Nephron progenitor cell (in vitro differentiated cells): ENCODE measurements at regions not wholly inside any gene's neighbourhood (a gene's known extent, or its start where the extent isn't known, plus 50 kb on each side); places are given as distances from the start of the nearest gene placed in this dataset.

Experiments used
- DNase-seq: peaks from one replicate; pipeline ENCODE4 v3.0.0; 2021
- H3K27ac Mint-ChIP-seq: 2 replicates; pipeline ENCODE4 v1.8.0; 2021; ENCODE audit warnings: mild to moderate bottlenecking, moderate library complexity, mixed read lengths
- H3K27me3 Mint-ChIP-seq: 2 replicates; pipeline ENCODE4 v1.8.0; 2021; ENCODE audit warnings: mild to moderate bottlenecking, low read depth, mixed read lengths; ENCODE audit not compliant: poor library complexity
- H3K36me3 Mint-ChIP-seq: 2 replicates; pipeline ENCODE4 v1.8.0; 2021; ENCODE audit warnings: low read depth, mixed read lengths
- H3K4me1 Mint-ChIP-seq: 2 replicates; pipeline ENCODE4 v1.8.0; 2021; ENCODE audit warnings: mixed read lengths
- H3K4me3 Mint-ChIP-seq: 2 replicates; pipeline ENCODE4 v1.8.0; 2021; ENCODE audit warnings: mild to moderate bottlenecking, moderate library complexity, mixed read lengths
- H3K9me3 Mint-ChIP-seq: 2 replicates; pipeline ENCODE4 v1.8.0; 2021; ENCODE audit warnings: mild to moderate bottlenecking, moderate library complexity, mixed read lengths
- TF ChIP-seq, protein P1 (sequence below): fragments of 200-600 bp; sonication (generic); IDR thresholded peaks from 2 replicates; pipeline ENCODE4 v1.5.0; 2021; ENCODE audit warnings: antibody characterized with exemption

DNA sequence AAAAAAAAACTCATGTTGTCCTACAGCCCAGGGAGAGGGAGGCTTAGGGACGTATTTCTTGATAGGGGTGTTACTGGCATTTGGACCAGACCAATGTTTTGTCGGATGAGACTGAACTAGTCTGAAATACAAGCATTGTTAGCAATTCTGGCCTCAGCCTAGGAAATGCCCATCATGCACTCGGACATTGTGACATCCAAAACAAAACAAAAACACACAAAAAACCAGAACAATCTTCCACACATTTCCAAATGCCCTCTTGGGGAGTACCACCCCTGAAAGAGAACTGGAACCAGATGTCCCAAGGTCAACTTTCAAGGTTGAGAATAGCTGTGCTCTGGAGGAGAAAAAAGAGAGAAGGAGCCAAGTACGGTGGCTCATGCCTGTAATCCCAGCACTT lies 299.1 kb upstream of the JARID2 start:
- H3K4me1 Mint-ChIP-seq: peaks cover 40% of the 10 kb centered on the region
- no peaks in the 10 kb centered on the region for H3K9me3 Mint-ChIP-seq
- no peaks in the 10 kb centered on the region for H3K27me3 Mint-ChIP-seq
- peak overlapping the region; percentile 61 for H3K27ac Mint-ChIP-seq
- H3K36me3 Mint-ChIP-seq: no peaks in the 10 kb centered on the region
- no peak overlapping the region for H3K4me3 Mint-ChIP-seq
- no peak for DNase-seq
- TF ChIP-seq, protein P1, sequence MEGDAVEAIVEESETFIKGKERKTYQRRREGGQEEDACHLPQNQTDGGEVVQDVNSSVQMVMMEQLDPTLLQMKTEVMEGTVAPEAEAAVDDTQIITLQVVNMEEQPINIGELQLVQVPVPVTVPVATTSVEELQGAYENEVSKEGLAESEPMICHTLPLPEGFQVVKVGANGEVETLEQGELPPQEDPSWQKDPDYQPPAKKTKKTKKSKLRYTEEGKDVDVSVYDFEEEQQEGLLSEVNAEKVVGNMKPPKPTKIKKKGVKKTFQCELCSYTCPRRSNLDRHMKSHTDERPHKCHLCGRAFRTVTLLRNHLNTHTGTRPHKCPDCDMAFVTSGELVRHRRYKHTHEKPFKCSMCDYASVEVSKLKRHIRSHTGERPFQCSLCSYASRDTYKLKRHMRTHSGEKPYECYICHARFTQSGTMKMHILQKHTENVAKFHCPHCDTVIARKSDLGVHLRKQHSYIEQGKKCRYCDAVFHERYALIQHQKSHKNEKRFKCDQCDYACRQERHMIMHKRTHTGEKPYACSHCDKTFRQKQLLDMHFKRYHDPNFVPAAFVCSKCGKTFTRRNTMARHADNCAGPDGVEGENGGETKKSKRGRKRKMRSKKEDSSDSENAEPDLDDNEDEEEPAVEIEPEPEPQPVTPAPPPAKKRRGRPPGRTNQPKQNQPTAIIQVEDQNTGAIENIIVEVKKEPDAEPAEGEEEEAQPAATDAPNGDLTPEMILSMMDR: no peak

DNA sequence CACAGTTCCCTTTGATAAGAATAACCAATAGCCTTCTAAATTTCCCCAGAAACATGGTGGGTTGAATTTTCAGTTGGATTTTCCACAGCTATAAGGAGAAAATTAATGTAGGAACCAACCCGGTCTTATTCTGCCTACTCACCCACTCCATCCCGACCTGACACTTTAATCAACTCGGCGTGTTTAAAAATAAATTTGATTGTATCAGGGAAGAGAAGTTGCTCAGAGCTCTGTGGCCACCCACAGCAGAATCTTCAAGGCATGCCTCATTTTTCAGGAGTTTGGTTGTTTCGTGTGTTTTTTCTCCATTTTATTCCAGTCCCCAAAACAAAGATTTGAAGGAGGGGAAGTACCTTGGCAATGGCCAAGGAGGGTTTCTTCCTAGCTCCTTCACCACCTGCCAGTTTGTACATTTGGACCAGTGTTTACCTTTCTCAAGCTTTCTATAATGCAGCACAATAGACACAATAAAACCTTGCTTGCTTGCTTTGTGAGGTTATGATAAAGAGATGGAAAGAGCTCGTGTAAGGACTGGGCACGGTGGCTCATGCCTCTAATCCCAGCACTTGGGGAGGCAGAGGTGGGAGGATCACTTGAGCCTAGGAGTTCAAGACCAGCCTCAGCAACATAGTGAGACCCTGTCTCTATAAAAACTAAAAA lies 297.2 kb upstream of the JARID2 start:
- no peak overlapping the region for H3K4me3 Mint-ChIP-seq
- H3K36me3 Mint-ChIP-seq: no peaks in the 10 kb centered on the region
- H3K27me3 Mint-ChIP-seq: no peaks in the 10 kb centered on the region
- peaks cover 1% of the 10 kb centered on the region for H3K9me3 Mint-ChIP-seq
- H3K27ac Mint-ChIP-seq: no peak overlapping the region
- TF ChIP-seq, protein P1: no peak
- peaks cover 34% of the 10 kb centered on the region for H3K4me1 Mint-ChIP-seq
- DNase-seq: no peak

DNA sequence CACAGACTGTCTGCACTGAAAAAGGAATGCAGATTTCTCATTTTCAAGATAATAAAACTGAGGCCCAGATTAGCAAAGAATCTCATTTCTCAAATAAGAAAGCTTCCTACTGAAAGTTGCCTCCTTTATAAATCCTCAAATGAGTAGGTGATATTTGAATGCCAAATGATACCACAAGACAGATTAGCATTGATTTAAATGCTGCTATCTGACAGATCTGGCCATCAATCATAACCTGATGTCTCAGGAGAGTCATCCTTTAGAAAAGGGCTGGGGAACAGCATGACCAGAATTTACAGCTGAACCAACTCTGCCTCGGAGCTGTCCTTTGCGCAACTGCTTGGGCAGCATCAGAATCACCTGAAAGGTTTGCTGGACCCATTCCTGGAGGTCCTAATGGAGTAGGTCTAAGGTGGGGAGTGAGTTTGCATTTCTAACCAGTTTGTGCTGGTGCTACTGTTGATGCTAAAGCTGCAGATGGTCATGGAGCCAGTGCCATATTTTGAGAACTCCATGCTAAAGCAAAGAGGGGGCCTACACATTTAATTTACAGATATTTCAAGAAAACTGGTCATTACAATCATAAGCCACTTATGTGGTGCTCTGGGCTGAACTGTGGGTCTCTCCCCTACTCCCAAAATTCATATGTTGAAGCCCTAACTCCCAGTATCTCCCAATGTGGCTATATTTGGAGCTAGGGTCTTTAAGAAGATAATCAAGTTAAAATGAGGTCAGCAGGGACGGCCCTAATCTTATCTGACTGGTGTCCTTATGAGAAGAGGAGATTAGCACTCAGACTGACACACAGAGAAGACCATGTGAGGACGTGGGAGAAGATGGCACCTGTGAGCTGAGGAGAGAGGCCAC lies 295.5 kb upstream of the JARID2 start:
- H3K36me3 Mint-ChIP-seq: no peaks in the 10 kb centered on the region

DNA sequence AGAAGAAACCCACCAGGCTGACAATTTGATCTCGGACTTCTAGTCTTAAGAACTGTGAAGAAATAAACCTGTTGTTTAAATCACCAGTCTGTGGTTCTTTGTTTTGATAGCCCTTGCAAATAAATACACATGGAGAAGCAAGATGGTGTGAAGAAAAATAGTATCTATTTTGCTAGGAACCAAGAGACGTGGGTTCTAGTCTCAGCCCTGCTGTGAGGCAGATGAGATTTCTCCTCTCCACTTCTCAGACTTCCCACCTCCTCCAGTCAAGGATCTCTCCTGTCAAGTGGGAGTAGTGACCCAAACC lies 294.9 kb upstream of the JARID2 start:
- H3K9me3 Mint-ChIP-seq: peaks cover 11% of the 10 kb centered on the region
- H3K27me3 Mint-ChIP-seq: no peaks in the 10 kb centered on the region
- no peaks in the 10 kb centered on the region for H3K36me3 Mint-ChIP-seq
- no peak overlapping the region for H3K27ac Mint-ChIP-seq
- no peak overlapping the region for H3K4me3 Mint-ChIP-seq
- no peak for DNase-seq
- peaks cover 17% of the 10 kb centered on the region for H3K4me1 Mint-ChIP-seq
- TF ChIP-seq, protein P1: no peak

More for the DNA sequence above, 295.5 kb upstream of the JARID2 start:
- H3K9me3 Mint-ChIP-seq: peaks cover 11% of the 10 kb centered on the region
- DNase-seq: no peak
- H3K4me1 Mint-ChIP-seq: peaks cover 23% of the 10 kb centered on the region
- H3K27me3 Mint-ChIP-seq: no peaks in the 10 kb centered on the region
- TF ChIP-seq, protein P1: no peak
- H3K4me3 Mint-ChIP-seq: no peak overlapping the region
- H3K27ac Mint-ChIP-seq: no peak overlapping the region

DNA sequence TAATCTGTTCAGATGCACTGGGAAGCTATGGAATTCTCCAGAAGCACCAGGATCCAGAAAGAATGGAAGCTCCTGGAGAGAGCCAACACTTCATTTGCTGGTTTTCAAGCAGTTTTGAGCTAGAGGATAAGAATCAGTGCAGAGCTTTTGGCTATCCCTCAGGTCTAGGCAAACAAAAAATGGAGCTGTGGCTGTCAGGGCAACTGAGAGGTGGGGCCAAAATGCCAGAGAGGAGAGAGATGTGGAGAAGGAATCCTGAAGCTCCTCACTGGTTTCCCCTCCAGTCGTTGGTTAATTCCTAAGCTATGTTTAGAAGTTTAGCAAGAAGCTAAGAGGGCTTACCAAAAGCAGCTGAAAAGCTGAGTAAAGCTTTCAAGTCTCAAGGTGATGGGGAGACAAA lies 294.2 kb upstream of the JARID2 start:
- Mint-ChIP-seq H3K27me3 (peaks cover 3% of the 10 kb centered on the region), H3K4me3 (no peak overlapping the region), H3K36me3 (peaks cover 6% of the 10 kb centered on the region), H3K4me1 (peaks cover 10% of the 10 kb centered on the region), H3K27ac (no peak overlapping the region), H3K9me3 (peaks cover 18% of the 10 kb centered on the region)
- TF ChIP-seq, protein P1: no peak
- DNase-seq: no peak
